ENCODE measurements at regions not wholly inside any gene's neighbourhood (a gene's known extent, or its start where the extent isn't known, plus 50 kb on each side); places are given as distances from the start of the nearest gene placed in this dataset.

- TF ChIP-seq CTCF (IDR thresholded peaks at IDR 0.05; ENCODE audit: low read depth, low read length), result no peak
- Histone ChIP-seq H3K27me3 (ENCODE audit: insufficient read depth, low read depth, severe bottlenecking) (peaks cover 65% of the 10 kb centered on the region), H3K27ac (no peak overlapping the region), H3K4me3 (ENCODE audit: low read depth, low read length) (no peak overlapping the region), H3K9me3 (ENCODE audit: severe bottlenecking) (no peaks in the 10 kb centered on the region), H3K36me3 (no peaks in the 10 kb centered on the region)
- no peak for DNase-seq
These were observed 110.9 kb upstream of the SSTR4 start for GRCh38 chr20:22924046-22924737.

- Histone ChIP-seq H3K4me3 (ENCODE audit: low read depth, low read length) (no peak overlapping the region), H3K27me3 (ENCODE audit: insufficient read depth, low read depth, severe bottlenecking) (peaks cover 63% of the 10 kb centered on the region), H3K9me3 (ENCODE audit: severe bottlenecking) (no peaks in the 10 kb centered on the region), H3K36me3 (no peaks in the 10 kb centered on the region), H3K27ac (no peak overlapping the region)
- DNase-seq, result no peak
- no peak for TF ChIP-seq CTCF (IDR thresholded peaks at IDR 0.05; ENCODE audit: low read depth, low read length)
These were observed 110.0 kb upstream of the SSTR4 start for GRCh38 chr20:22924949-22925612.

- TF ChIP-seq CTCF (IDR thresholded peaks at IDR 0.05; ENCODE audit: low read depth, low read length), result no peak
- Histone ChIP-seq H3K4me3 (ENCODE audit: low read depth, low read length) (no peak overlapping the region), H3K27me3 (ENCODE audit: insufficient read depth, low read depth, severe bottlenecking) (peaks cover 60% of the 10 kb centered on the region), H3K9me3 (ENCODE audit: severe bottlenecking) (no peaks in the 10 kb centered on the region), H3K27ac (no peak overlapping the region), H3K36me3 (no peaks in the 10 kb centered on the region)
- DNase-seq, result no peak
These were observed 109.5 kb upstream of the SSTR4 start for GRCh38 chr20:22925613-22925983.

- H3K4me3 ChIP-seq (ENCODE audit: low read depth, low read length), result no peak overlapping the region
- no peak for TF ChIP-seq CTCF (IDR thresholded peaks at IDR 0.05; ENCODE audit: low read depth, low read length)
- H3K9me3 ChIP-seq (ENCODE audit: severe bottlenecking), result no peaks in the 10 kb centered on the region
- no peaks in the 10 kb centered on the region for H3K36me3 ChIP-seq
- peaks cover 60% of the 10 kb centered on the region for H3K27me3 ChIP-seq (ENCODE audit: insufficient read depth, low read depth, severe bottlenecking)
- DNase-seq, result no peak
- no peak overlapping the region for H3K27ac ChIP-seq
These were observed 107.6 kb upstream of the SSTR4 start for GRCh38 chr20:22927537-22927936.

GRCh38 chr20:22928679-22929078, 106.4 kb upstream of the SSTR4 start:
- H3K4me3 ChIP-seq (ENCODE audit: low read depth, low read length), result no peak overlapping the region
- no peaks in the 10 kb centered on the region for H3K9me3 ChIP-seq (ENCODE audit: severe bottlenecking)
- no peak for DNase-seq
- no peaks in the 10 kb centered on the region for H3K36me3 ChIP-seq
- H3K27me3 ChIP-seq (ENCODE audit: insufficient read depth, low read depth, severe bottlenecking), result peaks cover 72% of the 10 kb centered on the region
- no peak for TF ChIP-seq CTCF (IDR thresholded peaks at IDR 0.05; ENCODE audit: low read depth, low read length)
- no peak overlapping the region for H3K27ac ChIP-seq

All from WERI-Rb-1 (cell line).